H1 (cell line): ENCODE measurements at regions not wholly inside any gene's neighbourhood (a gene's known extent, or its start where the extent isn't known, plus 50 kb on each side); places are given as distances from the start of the nearest gene placed in this dataset.

Experiments
- CTCF ChIA-PET: fragments of 300-600 bp; sonication (Branson Sonifier 250); formaldehyde crosslinking; loops from one replicate; lab custom pipeline; 2021; ENCODE audit not compliant: partially characterized antibody; lab: Charles Lee
- POLR2A ChIA-PET: fragments of 300-600 bp; sonication (Branson Sonifier 250); formaldehyde crosslinking; loops from one replicate; lab custom pipeline; 2021; ENCODE audit warnings: inconsistent platforms; ENCODE audit not compliant: partially characterized antibody; lab: Charles Lee
- DNase-seq, 2 experiments: peaks; one replicate each; pipeline versions ENCODE4 v3.0.0 to v3.0.0-alpha.2; 2010 to 2022; ENCODE audit warnings: low spot score in 2 of 2, low read depth in 1 of 2, mixed read lengths in 1 of 2
- FAIRE-seq: peaks from 2 replicates; lab custom pipeline; 2011; peaks lifted over from hg19 to GRCh38; lab: Jason Lieb, UNC
- H2AFZ ChIP-seq: 2 replicates; pipeline ENCODE4 v1.8.1; 2012; ENCODE audit warnings: low read length, inconsistent platforms
- H2AK5ac ChIP-seq: 2 replicates; pipeline ENCODE4 v1.6.1; 2013; ENCODE audit warnings: low read depth, low read length
- H2BK120ac ChIP-seq: replicated peaks from 2 replicates; pipeline ENCODE3; 2013; ENCODE audit warnings: low read depth, low read length, inconsistent platforms
- H2BK12ac ChIP-seq: 2 replicates; pipeline ENCODE4 v1.6.1; 2013; ENCODE audit warnings: low read depth, low read length
- H2BK15ac ChIP-seq: 2 replicates; pipeline ENCODE4 v1.6.1; 2013; ENCODE audit warnings: low read length
- H2BK20ac ChIP-seq: 2 replicates; pipeline ENCODE4 v1.6.1; 2013; ENCODE audit warnings: low read length
- H2BK5ac ChIP-seq: 2 replicates; pipeline ENCODE4 v1.6.1; 2013; ENCODE audit warnings: low read depth, low read length
- H3K14ac ChIP-seq: 2 replicates; pipeline ENCODE4 v1.6.1; 2013; ENCODE audit warnings: inconsistent platforms; ENCODE audit not compliant: insufficient read length
- H3K18ac ChIP-seq: 2 replicates; pipeline ENCODE4 v1.6.1; 2013; ENCODE audit warnings: low read length; ENCODE audit errors: extremely low read depth
- H3K23ac ChIP-seq: 2 replicates; pipeline ENCODE4 v1.6.1; 2013; ENCODE audit warnings: inconsistent platforms; ENCODE audit not compliant: insufficient read length
- H3K23me2 ChIP-seq: 2 replicates; pipeline ENCODE4 v1.6.1; 2013; ENCODE audit warnings: low read depth, low read length
- H3K27ac ChIP-seq: 2 replicates; pipeline ENCODE4 v1.6.1; 2011; ENCODE audit warnings: low read depth, low read length, inconsistent platforms
- H3K27me3 ChIP-seq, 4 experiments: replicated peaks in 1 of 4; 1 replicate in 1 of 4; 2 replicates in 3 of 4; pipeline versions ENCODE4 v1.6.1 to v1.8.1; 2011 to 2013; ENCODE audit warnings: low read length in 3 of 4, mild to moderate bottlenecking in 3 of 4, inconsistent platforms in 2 of 4, mixed read lengths in 2 of 4, moderate library complexity in 1 of 4; ENCODE audit not compliant: control insufficient read depth in 3 of 4, insufficient read depth in 3 of 4; ENCODE audit errors: extremely low read depth in 1 of 4
- H3K36me3 ChIP-seq, 4 experiments: 2 replicates each; pipeline versions ENCODE4 v1.6.1 to v1.8.1; 2011 to 2013; ENCODE audit warnings: mild to moderate bottlenecking in 4 of 4, low read length in 3 of 4, moderate library complexity in 2 of 4, control low read depth in 1 of 4, inconsistent platforms in 1 of 4; ENCODE audit not compliant: insufficient read depth in 4 of 4, control insufficient read depth in 2 of 4
- H3K4ac ChIP-seq: replicated peaks from 2 replicates; pipeline ENCODE3; 2013; ENCODE audit warnings: low read length, low read depth, mixed read lengths, inconsistent platforms; ENCODE audit not compliant: insufficient read length
- H3K4me1 ChIP-seq, 4 experiments: replicated peaks in 1 of 4; 1 replicate in 1 of 4; 2 replicates in 3 of 4; pipeline versions ENCODE4 v1.6.1 to v1.8.1; 2011 to 2013; ENCODE audit warnings: low read length in 3 of 4, inconsistent platforms in 2 of 4, mixed read lengths in 1 of 4; ENCODE audit not compliant: insufficient read depth in 4 of 4, control insufficient read depth in 3 of 4
- H3K4me2 ChIP-seq, 2 experiments: 2 replicates each; pipeline versions ENCODE4 v1.6.1 to v1.8.1; 2011 to 2013; ENCODE audit warnings: low read depth in 2 of 2, low read length in 2 of 2, control low read depth in 1 of 2, inconsistent platforms in 1 of 2, mild to moderate bottlenecking in 1 of 2; ENCODE audit not compliant: insufficient read depth in 1 of 2
- H3K4me3 ChIP-seq, 4 experiments: fragments of 200-600, 300-600 bp in 1 of 4; sonication (generic), shearing (Covaris generic), sonication (Bioruptor Twin) in 1 of 4; 2 replicates each; pipeline versions ENCODE4 v1.5.1 to v1.8.1; 2011 to 2016; ENCODE audit warnings: low read length in 4 of 4, low read depth in 3 of 4, control low read depth in 2 of 4, inconsistent platforms in 2 of 4, mild to moderate bottlenecking in 2 of 4, mixed read lengths in 1 of 4, moderate library complexity in 1 of 4; ENCODE audit not compliant: insufficient read depth in 2 of 4; ENCODE audit errors: extremely low read depth in 1 of 4
- H3K56ac ChIP-seq: replicated peaks from 2 replicates; pipeline ENCODE3; 2013; ENCODE audit warnings: low read depth, mild to moderate bottlenecking, mixed read lengths, low read length, inconsistent platforms; ENCODE audit not compliant: insufficient read length
- H3K79me1 ChIP-seq: 2 replicates; pipeline ENCODE4 v1.6.1; 2013; ENCODE audit warnings: low read depth, low read length, control low read depth
- H3K79me2 ChIP-seq, 2 experiments: 2 replicates each; pipeline versions ENCODE4 v1.6.1 to v1.8.1; 2012 to 2013; ENCODE audit warnings: low read length in 2 of 2, mild to moderate bottlenecking in 2 of 2, inconsistent platforms in 1 of 2; ENCODE audit not compliant: insufficient read depth in 2 of 2, control insufficient read depth in 1 of 2
- H3K9ac ChIP-seq, 4 experiments: replicated peaks in 1 of 4; 1 replicate in 1 of 4; 2 replicates in 3 of 4; pipeline versions ENCODE4 v1.6.1 to v1.8.1; 2011 to 2013; ENCODE audit warnings: low read depth in 3 of 4, low read length in 3 of 4, control low read depth in 2 of 4, mild to moderate bottlenecking in 2 of 4, moderate library complexity in 2 of 4, inconsistent platforms in 1 of 4; ENCODE audit errors: extremely low read depth in 1 of 4
- H3K9me3 ChIP-seq, 2 experiments: 2 replicates each; pipeline versions ENCODE4 v1.6.1 to v1.8.1; 2012 to 2013; ENCODE audit warnings: mild to moderate bottlenecking in 2 of 2, moderate library complexity in 2 of 2, control low read depth in 1 of 2, inconsistent platforms in 1 of 2, low read depth in 1 of 2, low read length in 1 of 2, mixed read lengths in 1 of 2; ENCODE audit not compliant: insufficient read depth in 2 of 2
- H4K20me1 ChIP-seq, 2 experiments: replicated peaks in 1 of 2; 2 replicates each; pipeline versions ENCODE3 to v1.8.1; 2011 to 2013; ENCODE audit warnings: inconsistent platforms in 2 of 2, low read length in 2 of 2, mild to moderate bottlenecking in 1 of 2; ENCODE audit not compliant: insufficient read depth in 2 of 2, control insufficient read depth in 1 of 2
- H4K5ac ChIP-seq: 2 replicates; pipeline ENCODE4 v1.6.1; 2013; ENCODE audit warnings: low read length, low read depth, mixed read lengths, inconsistent platforms; ENCODE audit not compliant: insufficient read length
- H4K8ac ChIP-seq: 2 replicates; pipeline ENCODE4 v1.8.0; 2013; ENCODE audit warnings: mild to moderate bottlenecking, moderate library complexity, low read length, inconsistent platforms; ENCODE audit not compliant: insufficient read depth; ENCODE audit errors: extremely low read depth
- H4K91ac ChIP-seq: replicated peaks from 2 replicates; pipeline ENCODE3; 2013; ENCODE audit warnings: low read length, mixed read lengths, inconsistent platforms; ENCODE audit not compliant: insufficient read length
- ASH2L ChIP-seq: fragments of 200-600, 300-600 bp; sonication (generic); IDR thresholded peaks from one replicate; pipeline ENCODE4 v1.7.1; 2017; ENCODE audit warnings: low read length
- BACH1 ChIP-seq: IDR thresholded peaks from 2 replicates; pipeline ENCODE4 v1.6.1; 2012; ENCODE audit warnings: low read length, improper control_type of control experiment
- CHD2 ChIP-seq: IDR thresholded peaks from 2 replicates; pipeline ENCODE4 v1.6.1; 2012; ENCODE audit warnings: low read length, improper control_type of control experiment
- CREB1 ChIP-seq: IDR thresholded peaks from 2 replicates; pipeline ENCODE4 v1.6.1; 2012; ENCODE audit warnings: inconsistent platforms
- CTCF ChIP-seq, 3 experiments: IDR thresholded peaks; 1 replicate in 2 of 3; 2 replicates in 1 of 3; pipeline versions ENCODE4 v1.5.1 to v1.6.1; 2011; ENCODE audit warnings: low read length in 3 of 3, mild to moderate bottlenecking in 3 of 3, inconsistent platforms in 2 of 3, low read depth in 1 of 3, moderate library complexity in 1 of 3; ENCODE audit not compliant: insufficient read depth in 1 of 3; ENCODE audit errors: control extremely low read depth in 1 of 3
- FOSL1 ChIP-seq: IDR thresholded peaks from 2 replicates; pipeline ENCODE4 v1.6.1; 2011; ENCODE audit warnings: mild to moderate bottlenecking, low read depth, low read length, moderate library complexity; ENCODE audit not compliant: insufficient read depth
- HDAC2 ChIP-seq, 2 experiments: fragments of 300-600 bp in 1 of 2; sonication (generic) in 1 of 2; IDR thresholded peaks; 2 replicates each; pipeline ENCODE4 v1.6.1; 2011 to 2012; ENCODE audit warnings: low read depth in 2 of 2, low read length in 2 of 2, mild to moderate bottlenecking in 2 of 2, moderate library complexity in 2 of 2, borderline replicate concordance in 1 of 2, inconsistent platforms in 1 of 2
- POLR2AphosphoS5 ChIP-seq: IDR thresholded peaks from 2 replicates; pipeline ENCODE4 v1.6.1; 2011; ENCODE audit warnings: low read depth, low read length
- RFX5 ChIP-seq: IDR thresholded peaks from 2 replicates; pipeline ENCODE4 v1.6.1; 2011; ENCODE audit warnings: low read depth, low read length, improper control_type of control experiment, borderline replicate concordance
- SIRT6 ChIP-seq: IDR thresholded peaks from one replicate; pipeline ENCODE4 v1.7.1; 2012; ENCODE audit warnings: low read length, inconsistent platforms
- SP2 ChIP-seq: IDR thresholded peaks from 2 replicates; pipeline ENCODE4 v1.6.1; 2012; ENCODE audit warnings: mild to moderate bottlenecking, low read length, inconsistent platforms
- TAF7 ChIP-seq: optimal IDR thresholded peaks from 2 replicates; pipeline ENCODE3; 2011; ENCODE audit warnings: low read depth, mild to moderate bottlenecking, inconsistent platforms, low read length, moderate library complexity, borderline replicate concordance
- USF2 ChIP-seq: IDR thresholded peaks from 2 replicates; pipeline ENCODE4 v1.6.1; 2011; ENCODE audit warnings: low read length, improper control_type of control experiment

- Histone ChIP-seq H2BK120ac (no peak overlapping the region), H3K18ac (no peak overlapping the region), H3K9ac (no peak overlapping the region), H2BK20ac (no peak overlapping the region), H3K4me3 (no peak overlapping the region), H4K8ac (no peak overlapping the region), H4K5ac (no peak overlapping the region), H3K27ac (no peak overlapping the region), H4K20me1 (no peaks in the 10 kb centered on the region), H3K4ac (no peak overlapping the region), H3K36me3 (no peaks in the 10 kb centered on the region), H4K91ac (no peak overlapping the region), H3K23me2 (no peaks in the 10 kb centered on the region), H3K4me1 (no peaks in the 10 kb centered on the region), H2BK12ac (no peak overlapping the region), H3K79me1 (no peaks in the 10 kb centered on the region), H3K56ac (no peak overlapping the region), H2BK15ac (no peak overlapping the region), H3K14ac (no peak overlapping the region), H2AK5ac (no peak overlapping the region), H2BK5ac (no peak overlapping the region), H3K23ac (no peak overlapping the region), H3K27me3 (no peaks in the 10 kb centered on the region; a peak in 1 of 7 replicates), H3K79me2 (no peaks in the 10 kb centered on the region), H2AFZ (no peak overlapping the region), H3K9me3 (peaks cover 0 to 7% of the 10 kb centered on the region in 2 experiments; a peak in 1 of 4 replicates), H3K4me2 (no peak overlapping the region)
- POLR2A ChIA-PET: no interaction called here
- FAIRE-seq (no peak), DNase-seq (no peak)
- CTCF ChIA-PET: interaction anchor here (0.7 to 1.6 kb wide), 3 partner anchors 10 to 217 kb away, joined by 3 to 4 read pairs (median 3); no protein-coding TSS in a partner anchor
- no peak for TF ChIP-seq SIRT6
- TF ChIP-seq FOSL1: no peak
- TF ChIP-seq CTCF (IDR thresholded peaks at IDR 0.05; ENCODE audit: control extremely low read depth in 1 of 3, insufficient read depth in 1 of 3, low read depth in 1 of 3, low read length in 3 of 3): no peak
- TF ChIP-seq RFX5: no peak
- TF ChIP-seq USF2: no peak
- TF ChIP-seq CREB1: no peak
- no peak for TF ChIP-seq ASH2L
- TF ChIP-seq TAF7: no peak
- no peak for TF ChIP-seq SP2
- no peak for TF ChIP-seq POLR2AphosphoS5
- TF ChIP-seq CHD2: no peak
- no peak for TF ChIP-seq BACH1
- TF ChIP-seq HDAC2 (IDR thresholded peaks at IDR 0.05; ENCODE audit: borderline replicate concordance in 1 of 2, low read depth in 2 of 2, low read length in 2 of 2): no peak
Observed at GRCh38 chr6:106763361-106763760, 134.0 kb downstream of the QRSL1 start.
